H9 (cell line): ENCODE measurements at regions not wholly inside any gene's neighbourhood (a gene's known extent, or its start where the extent isn't known, plus 50 kb on each side); places are given as distances from the start of the nearest gene placed in this dataset.

ENCODE experiments used
- DNase-seq: peaks from one replicate; pipeline ENCODE4 v3.0.0-alpha.2; 2017
- H2AFZ ChIP-seq: one replicate; pipeline ENCODE4 v1.6.1; 2013; ENCODE audit warnings: mild to moderate bottlenecking, low read length, control low read depth, moderate library complexity
- H2AK5ac ChIP-seq: 2 replicates; pipeline ENCODE4 v1.6.1; 2013; ENCODE audit warnings: low read length, control low read depth, mixed read lengths; ENCODE audit not compliant: insufficient read length
- H2BK120ac ChIP-seq: one replicate; pipeline ENCODE4 v1.6.1; 2013; ENCODE audit warnings: low read depth, mild to moderate bottlenecking, low read length, control low read depth, inconsistent platforms; ENCODE audit not compliant: poor library complexity, severe bottlenecking
- H2BK12ac ChIP-seq: 2 replicates; pipeline ENCODE4 v1.6.1; 2013; ENCODE audit warnings: low read length, control low read depth, mixed read lengths, low read depth; ENCODE audit not compliant: insufficient read length
- H2BK15ac ChIP-seq: 2 replicates; pipeline ENCODE4 v1.6.1; 2013; ENCODE audit warnings: low read depth, low read length, control low read depth
- H2BK20ac ChIP-seq: one replicate; pipeline ENCODE4 v1.6.1; 2013; ENCODE audit warnings: low read depth, mild to moderate bottlenecking, low read length, control low read depth, inconsistent platforms; ENCODE audit not compliant: poor library complexity, severe bottlenecking
- H2BK5ac ChIP-seq: 2 replicates; pipeline ENCODE4 v1.6.1; 2013; ENCODE audit warnings: low read length, control low read depth, mixed read lengths; ENCODE audit not compliant: insufficient read length
- H3K14ac ChIP-seq: 2 replicates; pipeline ENCODE4 v1.6.1; 2013; ENCODE audit warnings: low read length, control low read depth; ENCODE audit not compliant: insufficient read depth
- H3K18ac ChIP-seq: 2 replicates; pipeline ENCODE4 v1.6.1; 2013; ENCODE audit warnings: low read depth, mild to moderate bottlenecking, mixed read lengths, low read length, control low read depth; ENCODE audit not compliant: insufficient read length
- H3K23ac ChIP-seq: 2 replicates; pipeline ENCODE4 v1.6.1; 2013; ENCODE audit warnings: low read length, control low read depth, mixed read lengths, low read depth; ENCODE audit not compliant: insufficient read length
- H3K23me2 ChIP-seq: 2 replicates; pipeline ENCODE4 v1.6.1; 2013; ENCODE audit warnings: low read depth, mild to moderate bottlenecking, mixed read lengths, low read length, control low read depth; ENCODE audit not compliant: insufficient read length, poor library complexity, severe bottlenecking
- H3K27ac ChIP-seq: 2 replicates; pipeline ENCODE4 v1.5.1; 2013; ENCODE audit warnings: low read length, control low read depth, mixed read lengths, low read depth; ENCODE audit not compliant: insufficient read length
- H3K27me3 ChIP-seq: 2 replicates; pipeline ENCODE4 v1.6.1; 2013; ENCODE audit warnings: low read length, control low read depth, inconsistent platforms; ENCODE audit not compliant: insufficient read depth
- H3K4ac ChIP-seq: 2 replicates; pipeline ENCODE4 v1.6.1; 2013; ENCODE audit warnings: low read depth, mild to moderate bottlenecking, control low read depth, inconsistent platforms, low read length, moderate library complexity
- H3K4me1 ChIP-seq: 2 replicates; pipeline ENCODE4 v1.6.1; 2013; ENCODE audit warnings: low read length, control low read depth, inconsistent platforms; ENCODE audit not compliant: insufficient read depth
- H3K4me2 ChIP-seq: 2 replicates; pipeline ENCODE4 v1.6.1; 2013; ENCODE audit warnings: low read length, control low read depth, mixed read lengths; ENCODE audit not compliant: insufficient read length, insufficient read depth
- H3K56ac ChIP-seq: 2 replicates; pipeline ENCODE4 v1.6.1; 2013; ENCODE audit warnings: low read depth, mild to moderate bottlenecking, mixed read lengths, low read length, control low read depth; ENCODE audit not compliant: insufficient read length
- H3K79me1 ChIP-seq: 2 replicates; pipeline ENCODE4 v1.6.1; 2013; ENCODE audit warnings: low read depth, mild to moderate bottlenecking, moderate library complexity, low read length, control low read depth, inconsistent platforms; ENCODE audit not compliant: insufficient read depth, poor library complexity, severe bottlenecking
- H3K79me2 ChIP-seq: 2 replicates; pipeline ENCODE4 v1.6.1; 2013; ENCODE audit warnings: low read length, control low read depth, inconsistent platforms; ENCODE audit not compliant: insufficient read depth
- H3K9ac ChIP-seq: 2 replicates; pipeline ENCODE4 v1.6.1; 2013; ENCODE audit warnings: low read length, control low read depth, mixed read lengths; ENCODE audit not compliant: insufficient read length; ENCODE audit errors: extremely low read depth
- H3K9me3 ChIP-seq: one replicate; pipeline ENCODE4 v1.6.1; 2013; ENCODE audit warnings: low read depth, low read length, inconsistent platforms; ENCODE audit not compliant: control insufficient read depth
- H3T11ph ChIP-seq: one replicate; pipeline ENCODE4 v1.6.1; 2013; ENCODE audit warnings: mild to moderate bottlenecking, low read length, control low read depth, inconsistent platforms
- H4K20me1 ChIP-seq: one replicate; pipeline ENCODE4 v1.6.1; 2013; ENCODE audit not compliant: control insufficient read depth, insufficient read length, insufficient read depth
- H4K5ac ChIP-seq: 2 replicates; pipeline ENCODE4 v1.6.1; 2013; ENCODE audit warnings: low read depth, mild to moderate bottlenecking, mixed read lengths, low read length, control low read depth; ENCODE audit not compliant: insufficient read length
- H4K8ac ChIP-seq: replicated peaks from 2 replicates; pipeline ENCODE4 v1.6.1; 2013; ENCODE audit warnings: low read length, control low read depth, mixed read lengths, low read depth; ENCODE audit not compliant: insufficient read length
- H4K91ac ChIP-seq: 2 replicates; pipeline ENCODE4 v1.6.1; 2013; ENCODE audit warnings: low read depth, mild to moderate bottlenecking, moderate library complexity, mixed read lengths, low read length, control low read depth; ENCODE audit not compliant: insufficient read length
- H3K27ac Mint-ChIP-seq, 3 experiments: 2 replicates in 2 of 3; 3 replicates in 1 of 3; pipeline ENCODE4 v1.8.0; 2020 to 2021; ENCODE audit warnings: mixed read lengths in 3 of 3, mild to moderate bottlenecking in 1 of 3, moderate library complexity in 1 of 3
- H3K27me3 Mint-ChIP-seq: 2 replicates; pipeline ENCODE4 v1.8.0; 2021; ENCODE audit warnings: low read depth, mild to moderate bottlenecking, moderate library complexity, mixed read lengths
- H3K36me3 Mint-ChIP-seq, 3 experiments: 2 replicates in 2 of 3; 3 replicates in 1 of 3; pipeline ENCODE4 v1.8.0; 2020 to 2021; ENCODE audit warnings: low read depth in 3 of 3, mixed read lengths in 3 of 3; ENCODE audit not compliant: insufficient read depth in 1 of 3
- H3K4me1 Mint-ChIP-seq, 2 experiments: 2 replicates each; pipeline ENCODE4 v1.8.0; 2020; ENCODE audit warnings: mixed read lengths in 2 of 2
- H3K4me3 Mint-ChIP-seq, 2 experiments: 2 replicates in 1 of 2; 3 replicates in 1 of 2; pipeline ENCODE4 v1.8.0; 2020 to 2021; ENCODE audit warnings: mild to moderate bottlenecking in 2 of 2, mixed read lengths in 2 of 2, moderate library complexity in 1 of 2
- H3K9me3 Mint-ChIP-seq, 2 experiments: 2 replicates in 1 of 2; 3 replicates in 1 of 2; pipeline ENCODE4 v1.8.0; 2020; ENCODE audit warnings: mild to moderate bottlenecking in 2 of 2, mixed read lengths in 2 of 2, moderate library complexity in 1 of 2
- CTCF ChIP-seq: fragments of 200-600 bp; sonication (generic); conservative IDR thresholded peaks from 3 replicates; pipeline ENCODE4 v1.8.0; 2021; ENCODE audit warnings: antibody characterized with exemption, mild to moderate bottlenecking
- WGBS: extraction: QIAGEN DNeasy Blood & Tissue Kit; methylation state at CpG from one replicate; pipeline ENCODE4 v1.1.7; 2013; ENCODE audit warnings: missing lambda C conversion rate, low lambda C conversion rate, mixed read lengths; ENCODE audit not compliant: insufficient read length; ENCODE audit errors: extremely low coverage; 5-methylcytosine and 5-hydroxymethylcytosine counted together

DNA sequence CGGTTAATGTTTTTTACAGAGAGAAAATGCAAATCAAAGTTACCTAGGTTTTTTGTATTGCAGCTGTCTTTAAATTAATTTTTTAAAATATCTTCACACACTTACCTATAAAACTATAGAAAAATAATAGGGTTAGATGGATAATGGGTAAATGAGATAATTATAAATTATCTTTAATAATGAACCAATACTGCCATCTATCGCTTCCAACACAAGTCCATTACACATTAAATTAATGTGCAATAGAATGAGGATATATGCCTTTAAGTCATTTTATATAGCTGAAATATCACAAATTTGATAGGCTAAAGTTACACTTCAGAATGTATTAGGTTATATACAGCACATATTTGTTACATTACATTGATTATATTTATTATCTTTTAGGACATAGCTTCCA is 2212.8 kb downstream of the MRPL39 start:
- WGBS, result no CpG with 5 or more reads among the region's 2 CpGs
- H4K20me1 ChIP-seq, result no peaks in the 10 kb centered on the region
- no peak overlapping the region for H3K4me2 ChIP-seq
- H4K91ac ChIP-seq, result no peak overlapping the region
- H3K9me3 ChIP-seq, result no peaks in the 10 kb centered on the region
- no peaks in the 10 kb centered on the region; the same call in 1 of the 2 replicates for H3K4me1 ChIP-seq
- no peak overlapping the region for H3T11ph ChIP-seq
- no peak overlapping the region for H3K4ac ChIP-seq
- H2BK12ac ChIP-seq, result no peak overlapping the region
- no peak overlapping the region for H2AK5ac ChIP-seq
- no peak overlapping the region for H3K14ac ChIP-seq
- H2BK120ac ChIP-seq, result no peak overlapping the region
- H4K5ac ChIP-seq, result no peak overlapping the region
- H3K27me3 Mint-ChIP-seq, result no peaks in the 10 kb centered on the region
- no peak overlapping the region for H3K9ac ChIP-seq
- peaks cover 12 to 17% of the 10 kb centered on the region in 2 experiments for H3K4me1 Mint-ChIP-seq
- H3K27ac Mint-ChIP-seq, result no peak overlapping the region
- no peak overlapping the region for H4K8ac ChIP-seq
- no peak overlapping the region for H3K18ac ChIP-seq
- no peak overlapping the region for H3K56ac ChIP-seq
- peak; percentile 38; the same call in 2 of the 3 replicates for TF ChIP-seq CTCF
- no peaks in the 10 kb centered on the region for H3K79me2 ChIP-seq
- H3K79me1 ChIP-seq, result no peaks in the 10 kb centered on the region
- H2BK5ac ChIP-seq, result no peak overlapping the region
- H3K9me3 Mint-ChIP-seq, result peaks cover 0 to 13% of the 10 kb centered on the region in 2 experiments; a peak in 3 of 5 replicates
- no peak overlapping the region for H3K4me3 Mint-ChIP-seq
- H2AFZ ChIP-seq, result no peak overlapping the region
- no peak overlapping the region for H3K27ac ChIP-seq
- no peak overlapping the region for H3K23ac ChIP-seq
- no peak overlapping the region for H2BK15ac ChIP-seq
- no peaks in the 10 kb centered on the region for H3K27me3 ChIP-seq
- no peak overlapping the region for H2BK20ac ChIP-seq
- no peaks in the 10 kb centered on the region for H3K23me2 ChIP-seq
- H3K36me3 Mint-ChIP-seq, result peaks cover 0 to 16% (median 2%) of the 10 kb centered on the region in 3 experiments; a peak in 3 of 7 replicates
- DNase-seq, result no peak
